Astrocyte (in vitro differentiated cells and primary cell): ENCODE measurements at regions not wholly inside any gene's neighbourhood (a gene's known extent, or its start where the extent isn't known, plus 50 kb on each side); places are given as distances from the start of the nearest gene placed in this dataset.

Experiments used
- CTCF ChIP-seq: IDR thresholded peaks from 2 replicates; pipeline ENCODE4 v1.5.1; 2011; ENCODE audit warnings: low read depth, mild to moderate bottlenecking, inconsistent platforms, low read length, moderate library complexity; ENCODE audit not compliant: insufficient read depth
- EZH2 ChIP-seq: IDR thresholded peaks from 2 replicates; pipeline ENCODE4 v1.6.1; 2012; ENCODE audit warnings: mild to moderate bottlenecking, low read length, inconsistent platforms; ENCODE audit not compliant: insufficient read depth

- TF ChIP-seq CTCF (no peak), EZH2 (no peak)
These were observed 296.9 kb downstream of the TLE4 start for GRCh38 chr9:79868567-79869189.
